ENCODE measurements at regions not wholly inside any gene's neighbourhood (a gene's known extent, or its start where the extent isn't known, plus 50 kb on each side); places are given as distances from the start of the nearest gene placed in this dataset.

DNA sequence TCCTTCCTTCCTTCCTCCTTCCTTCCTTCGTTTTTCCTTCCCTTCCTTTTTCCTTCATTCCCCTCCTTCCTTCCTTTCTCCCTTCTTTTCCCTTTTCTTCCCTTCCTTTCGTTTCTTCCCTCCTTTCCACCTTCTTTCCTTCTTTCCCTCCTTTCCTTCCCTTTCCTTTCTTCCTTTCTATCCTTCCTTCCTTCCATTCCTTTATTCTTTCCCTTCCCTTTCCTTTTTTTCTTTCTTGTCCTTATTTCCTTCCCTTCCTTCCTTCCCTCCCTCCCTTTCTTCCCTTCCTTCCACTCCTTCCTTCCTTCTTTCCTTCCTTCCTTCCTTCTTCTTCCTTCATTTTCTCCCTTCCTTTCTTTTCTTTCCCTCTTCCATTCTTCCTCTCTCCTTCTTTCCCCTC is 394.6 kb downstream of the GABRB3 start:
- no peak for DNase-seq (ENCODE audit: low read depth in 1 of 2, low spot score in 1 of 2)
- TF ChIP-seq, protein P1, sequence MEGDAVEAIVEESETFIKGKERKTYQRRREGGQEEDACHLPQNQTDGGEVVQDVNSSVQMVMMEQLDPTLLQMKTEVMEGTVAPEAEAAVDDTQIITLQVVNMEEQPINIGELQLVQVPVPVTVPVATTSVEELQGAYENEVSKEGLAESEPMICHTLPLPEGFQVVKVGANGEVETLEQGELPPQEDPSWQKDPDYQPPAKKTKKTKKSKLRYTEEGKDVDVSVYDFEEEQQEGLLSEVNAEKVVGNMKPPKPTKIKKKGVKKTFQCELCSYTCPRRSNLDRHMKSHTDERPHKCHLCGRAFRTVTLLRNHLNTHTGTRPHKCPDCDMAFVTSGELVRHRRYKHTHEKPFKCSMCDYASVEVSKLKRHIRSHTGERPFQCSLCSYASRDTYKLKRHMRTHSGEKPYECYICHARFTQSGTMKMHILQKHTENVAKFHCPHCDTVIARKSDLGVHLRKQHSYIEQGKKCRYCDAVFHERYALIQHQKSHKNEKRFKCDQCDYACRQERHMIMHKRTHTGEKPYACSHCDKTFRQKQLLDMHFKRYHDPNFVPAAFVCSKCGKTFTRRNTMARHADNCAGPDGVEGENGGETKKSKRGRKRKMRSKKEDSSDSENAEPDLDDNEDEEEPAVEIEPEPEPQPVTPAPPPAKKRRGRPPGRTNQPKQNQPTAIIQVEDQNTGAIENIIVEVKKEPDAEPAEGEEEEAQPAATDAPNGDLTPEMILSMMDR (IDR thresholded peaks at IDR 0.05; ENCODE audit: insufficient read depth, low read length), result no peak
- no peak for TF ChIP-seq POLR2AphosphoS5 (IDR thresholded peaks at IDR 0.05; ENCODE audit: low read depth)
- TF ChIP-seq, protein P2, sequence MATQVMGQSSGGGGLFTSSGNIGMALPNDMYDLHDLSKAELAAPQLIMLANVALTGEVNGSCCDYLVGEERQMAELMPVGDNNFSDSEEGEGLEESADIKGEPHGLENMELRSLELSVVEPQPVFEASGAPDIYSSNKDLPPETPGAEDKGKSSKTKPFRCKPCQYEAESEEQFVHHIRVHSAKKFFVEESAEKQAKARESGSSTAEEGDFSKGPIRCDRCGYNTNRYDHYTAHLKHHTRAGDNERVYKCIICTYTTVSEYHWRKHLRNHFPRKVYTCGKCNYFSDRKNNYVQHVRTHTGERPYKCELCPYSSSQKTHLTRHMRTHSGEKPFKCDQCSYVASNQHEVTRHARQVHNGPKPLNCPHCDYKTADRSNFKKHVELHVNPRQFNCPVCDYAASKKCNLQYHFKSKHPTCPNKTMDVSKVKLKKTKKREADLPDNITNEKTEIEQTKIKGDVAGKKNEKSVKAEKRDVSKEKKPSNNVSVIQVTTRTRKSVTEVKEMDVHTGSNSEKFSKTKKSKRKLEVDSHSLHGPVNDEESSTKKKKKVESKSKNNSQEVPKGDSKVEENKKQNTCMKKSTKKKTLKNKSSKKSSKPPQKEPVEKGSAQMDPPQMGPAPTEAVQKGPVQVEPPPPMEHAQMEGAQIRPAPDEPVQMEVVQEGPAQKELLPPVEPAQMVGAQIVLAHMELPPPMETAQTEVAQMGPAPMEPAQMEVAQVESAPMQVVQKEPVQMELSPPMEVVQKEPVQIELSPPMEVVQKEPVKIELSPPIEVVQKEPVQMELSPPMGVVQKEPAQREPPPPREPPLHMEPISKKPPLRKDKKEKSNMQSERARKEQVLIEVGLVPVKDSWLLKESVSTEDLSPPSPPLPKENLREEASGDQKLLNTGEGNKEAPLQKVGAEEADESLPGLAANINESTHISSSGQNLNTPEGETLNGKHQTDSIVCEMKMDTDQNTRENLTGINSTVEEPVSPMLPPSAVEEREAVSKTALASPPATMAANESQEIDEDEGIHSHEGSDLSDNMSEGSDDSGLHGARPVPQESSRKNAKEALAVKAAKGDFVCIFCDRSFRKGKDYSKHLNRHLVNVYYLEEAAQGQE (IDR thresholded peaks at IDR 0.05; ENCODE audit: insufficient replicate concordance, low read depth), result no peak
- no peak for TF ChIP-seq SPI1 (IDR thresholded peaks at IDR 0.05; ENCODE audit: borderline replicate concordance, low read depth)
- no peak for TF ChIP-seq GABPA (IDR thresholded peaks at IDR 0.05; ENCODE audit: low read depth)
- Histone ChIP-seq H3K27me3 (ENCODE audit: insufficient read depth, poor library complexity, severe bottlenecking) (no peaks in the 10 kb centered on the region), H3K4me3 (replicated peaks; ENCODE audit: insufficient read depth, low read length) (no peak overlapping the region), H3K27ac (replicated peaks) (no peak overlapping the region)

GRCh38 chr15:26376243-26376642 is 396.6 kb downstream of the GABRB3 start:
- TF ChIP-seq SPI1 (IDR thresholded peaks at IDR 0.05; ENCODE audit: borderline replicate concordance, low read depth) (no peak), POLR2AphosphoS5 (IDR thresholded peaks at IDR 0.05; ENCODE audit: low read depth) (no peak), GABPA (IDR thresholded peaks at IDR 0.05; ENCODE audit: low read depth) (no peak)
- TF ChIP-seq, protein P1 (IDR thresholded peaks at IDR 0.05; ENCODE audit: insufficient read depth, low read length), result no peak
- TF ChIP-seq, protein P2 (IDR thresholded peaks at IDR 0.05; ENCODE audit: insufficient replicate concordance, low read depth), result no peak
- Histone ChIP-seq H3K4me3 (replicated peaks; ENCODE audit: insufficient read depth, low read length) (no peak overlapping the region), H3K27ac (replicated peaks) (no peak overlapping the region), H3K27me3 (ENCODE audit: insufficient read depth, poor library complexity, severe bottlenecking) (no peaks in the 10 kb centered on the region)
- DNase-seq (ENCODE audit: low read depth in 1 of 2, low spot score in 1 of 2), result no peak

DNA sequence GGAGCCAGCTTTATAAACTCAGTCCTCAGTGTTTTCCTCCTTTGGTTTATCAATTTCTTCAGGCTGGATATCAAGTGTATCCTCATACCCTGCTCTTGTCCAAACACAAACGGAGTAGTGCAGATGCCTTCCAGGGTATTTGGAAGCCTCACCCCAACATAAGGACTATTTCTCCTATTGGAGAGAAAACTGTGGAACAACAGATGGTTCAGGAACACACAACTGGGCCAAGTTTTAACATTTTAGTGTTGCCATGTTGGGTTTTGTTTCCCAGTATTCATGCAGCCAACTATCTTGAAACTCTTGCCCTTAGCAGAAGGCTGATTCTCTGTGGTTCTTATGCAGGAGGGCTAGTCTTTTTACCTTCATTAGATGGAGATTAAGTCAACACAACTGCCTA is 398.1 kb downstream of the GABRB3 start:
- no peak overlapping the region for H3K27ac ChIP-seq (replicated peaks)
- no peak overlapping the region for H3K4me3 ChIP-seq (replicated peaks; ENCODE audit: insufficient read depth, low read length)
- no peaks in the 10 kb centered on the region for H3K27me3 ChIP-seq (ENCODE audit: insufficient read depth, poor library complexity, severe bottlenecking)
- no peak for DNase-seq (ENCODE audit: low read depth in 1 of 2, low spot score in 1 of 2)
- TF ChIP-seq SPI1 (IDR thresholded peaks at IDR 0.05; ENCODE audit: borderline replicate concordance, low read depth), result no peak
- TF ChIP-seq, protein P2 (IDR thresholded peaks at IDR 0.05; ENCODE audit: insufficient replicate concordance, low read depth), result no peak
- no peak for TF ChIP-seq POLR2AphosphoS5 (IDR thresholded peaks at IDR 0.05; ENCODE audit: low read depth)
- no peak for TF ChIP-seq GABPA (IDR thresholded peaks at IDR 0.05; ENCODE audit: low read depth)
- TF ChIP-seq, protein P1 (IDR thresholded peaks at IDR 0.05; ENCODE audit: insufficient read depth, low read length), result no peak

All from HL-60 (cell line).